ENCODE measurements at regions not wholly inside any gene's neighbourhood (a gene's known extent, or its start where the extent isn't known, plus 50 kb on each side); places are given as distances from the start of the nearest gene placed in this dataset.
A peak's percentile ranks its signal among the peaks of the same experiment; 100 is the strongest.
"Not testable (repeated sequence)": the region's sequence is repeated elsewhere in the genome, so short reads cannot be mapped to it uniquely, and the experiment has no call there.

DNA sequence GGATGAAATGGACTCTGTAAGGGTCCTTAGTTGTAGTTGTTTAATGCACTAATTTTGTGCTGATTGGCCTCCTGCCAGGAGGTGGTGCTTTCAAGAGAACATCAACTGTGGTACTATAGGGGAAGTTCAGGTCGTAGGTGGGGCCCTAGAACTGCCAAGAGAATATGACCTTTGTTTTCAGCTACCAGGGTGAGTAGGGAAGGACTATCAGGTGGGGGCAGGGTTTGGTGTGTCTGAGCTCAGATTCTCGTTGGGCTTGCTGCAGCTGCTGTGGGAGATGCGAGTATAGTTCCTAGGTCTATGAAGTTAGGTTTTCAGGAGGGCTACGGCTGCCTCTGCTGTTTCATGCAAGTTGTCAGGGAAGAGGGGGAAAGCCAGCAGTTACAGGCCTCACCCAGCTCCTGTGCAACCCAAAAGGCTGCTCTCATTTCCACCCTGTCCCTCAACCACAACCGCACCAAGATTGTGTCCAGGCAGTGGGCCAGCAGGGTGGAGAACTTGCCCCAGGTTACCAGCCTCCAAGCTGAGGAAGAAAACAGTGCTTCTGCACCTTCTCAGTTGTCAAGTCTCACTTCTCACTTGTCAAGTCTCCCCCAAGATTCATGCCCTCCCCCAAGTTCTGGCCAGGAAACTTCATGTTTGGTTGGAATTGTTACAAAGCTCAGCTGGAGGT is 626.5 kb upstream of the MAP3K7 start:
- DNase-seq (ENCODE audit: low spot score), result no peak

- no peak for DNase-seq (ENCODE audit: low spot score)
Measured at GRCh38 chr6:91198588-91199255, 611.9 kb upstream of the MAP3K7 start.

GRCh38 chr6:91196729-91197128 is 609.9 kb upstream of the MAP3K7 start:
- DNase-seq (ENCODE audit: low spot score), result no peak

GRCh38 chr6:91193446-91193845 is 606.6 kb upstream of the MAP3K7 start:
- no peak for DNase-seq (ENCODE audit: low spot score)

- DNase-seq (ENCODE audit: low spot score), result not testable (repeated sequence)
Measured at GRCh38 chr6:91190041-91190440, 603.2 kb upstream of the MAP3K7 start.

DNA sequence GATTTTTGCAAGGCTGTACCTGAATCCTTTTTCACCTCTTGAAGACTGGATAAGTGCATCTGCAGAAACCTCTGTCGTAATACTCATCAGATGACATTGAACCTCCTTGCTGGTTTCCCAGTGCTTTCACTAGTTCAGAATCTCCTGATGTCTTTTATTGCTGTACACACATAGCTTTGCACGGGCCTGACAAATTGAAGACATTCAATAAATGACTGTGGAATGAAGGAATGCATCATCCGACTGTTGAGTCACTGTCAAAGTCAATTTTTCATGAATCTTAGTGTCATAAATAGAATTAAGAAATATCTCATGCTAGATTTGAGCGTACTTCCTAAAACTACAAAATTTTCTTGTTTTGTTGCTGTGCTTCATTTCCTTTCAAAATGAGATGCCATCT is 598.2 kb upstream of the MAP3K7 start:
- DNase-seq (ENCODE audit: low spot score), result no peak

GRCh38 chr6:91181416-91181815 is 594.5 kb upstream of the MAP3K7 start:
- no peak for DNase-seq (ENCODE audit: low spot score)

DNA sequence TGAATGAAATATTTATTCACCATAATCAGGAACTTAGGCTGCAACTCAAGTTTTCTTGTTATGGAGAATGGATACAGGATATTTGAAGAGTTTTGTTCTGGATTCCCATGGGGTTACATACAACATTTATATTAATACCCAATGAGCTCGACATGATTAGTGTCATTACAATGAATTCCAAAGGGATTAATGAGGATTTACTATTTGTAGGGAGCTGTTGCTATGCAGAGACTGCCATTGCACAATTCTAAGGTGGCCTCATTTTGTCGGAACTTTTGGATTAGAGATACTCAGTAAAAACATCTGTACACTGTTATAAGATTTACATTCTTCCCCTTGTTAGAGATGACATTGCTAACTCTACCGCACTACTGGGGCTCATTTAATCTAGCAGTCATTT is 586.8 kb upstream of the MAP3K7 start:
- no peak for DNase-seq (ENCODE audit: low spot score)

GRCh38 chr6:91173186-91173585 is 586.3 kb upstream of the MAP3K7 start:
- DNase-seq (ENCODE audit: low spot score), result no peak

- no peak for DNase-seq (ENCODE audit: low spot score)
Measured at GRCh38 chr6:91171754-91172462, 585.0 kb upstream of the MAP3K7 start.

DNA sequence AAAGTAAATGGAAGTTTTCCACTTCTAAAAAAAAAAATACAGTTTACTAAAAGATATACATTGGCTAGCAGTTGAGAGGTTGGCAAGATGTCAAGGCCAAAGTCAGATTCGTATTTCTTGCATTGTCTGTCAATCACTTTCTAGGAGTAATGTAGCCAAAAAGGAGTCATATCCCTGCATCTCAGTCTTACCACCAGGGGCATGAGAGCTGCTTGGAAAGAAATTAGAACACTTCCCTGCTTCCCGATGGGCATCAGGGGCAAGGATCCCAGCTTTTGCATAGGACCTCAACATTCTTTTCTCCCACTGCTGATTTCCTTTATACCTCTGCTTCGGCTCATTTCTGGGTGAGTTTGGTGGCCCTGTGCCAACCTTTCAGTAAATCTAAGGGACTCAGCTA is 581.0 kb upstream of the MAP3K7 start:
- no peak for DNase-seq (ENCODE audit: low spot score)

DNA sequence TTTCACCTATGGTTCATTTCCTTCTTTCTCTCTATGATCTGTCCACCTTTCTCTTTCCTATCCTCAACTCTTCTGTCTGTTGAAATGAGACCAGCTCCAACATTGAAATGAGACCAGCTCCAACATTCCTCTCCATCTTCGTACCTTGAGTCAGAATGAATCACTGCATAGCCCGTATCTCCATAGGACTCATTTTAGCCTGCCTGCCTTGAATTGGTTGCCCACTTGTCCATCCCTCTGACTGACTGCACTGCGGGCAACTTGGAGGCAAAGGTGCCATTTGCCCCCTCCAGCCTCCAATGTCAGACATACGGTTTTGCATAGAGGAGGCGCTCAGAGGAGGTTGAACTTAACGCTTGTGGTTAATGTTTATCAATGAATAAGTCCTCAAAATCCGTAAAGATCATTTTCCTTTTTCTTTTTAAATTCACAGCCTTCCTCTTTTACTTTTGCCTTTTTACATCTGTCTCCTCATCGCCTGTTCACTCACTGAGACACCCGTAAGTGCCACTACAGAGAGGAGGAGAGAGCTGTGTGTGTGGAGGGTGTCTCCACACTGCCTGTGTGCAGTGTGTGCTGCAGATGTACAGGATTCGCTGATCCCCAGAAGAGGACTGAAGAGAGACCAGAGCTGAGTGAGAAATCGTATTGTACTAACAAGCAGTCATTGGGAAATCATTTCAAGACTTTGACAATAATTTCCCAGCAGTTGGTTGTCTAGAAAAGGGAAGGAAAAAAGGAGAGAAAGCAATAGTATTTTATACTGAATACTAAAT is 579.6 kb upstream of the MAP3K7 start:
- no peak for DNase-seq (ENCODE audit: low spot score)

GRCh38 chr6:91164105-91164504 is 577.2 kb upstream of the MAP3K7 start:
- DNase-seq (ENCODE audit: low spot score), result no peak

- DNase-seq (ENCODE audit: low spot score), result no peak
Measured at GRCh38 chr6:91161246-91161645, 574.4 kb upstream of the MAP3K7 start.

DNA sequence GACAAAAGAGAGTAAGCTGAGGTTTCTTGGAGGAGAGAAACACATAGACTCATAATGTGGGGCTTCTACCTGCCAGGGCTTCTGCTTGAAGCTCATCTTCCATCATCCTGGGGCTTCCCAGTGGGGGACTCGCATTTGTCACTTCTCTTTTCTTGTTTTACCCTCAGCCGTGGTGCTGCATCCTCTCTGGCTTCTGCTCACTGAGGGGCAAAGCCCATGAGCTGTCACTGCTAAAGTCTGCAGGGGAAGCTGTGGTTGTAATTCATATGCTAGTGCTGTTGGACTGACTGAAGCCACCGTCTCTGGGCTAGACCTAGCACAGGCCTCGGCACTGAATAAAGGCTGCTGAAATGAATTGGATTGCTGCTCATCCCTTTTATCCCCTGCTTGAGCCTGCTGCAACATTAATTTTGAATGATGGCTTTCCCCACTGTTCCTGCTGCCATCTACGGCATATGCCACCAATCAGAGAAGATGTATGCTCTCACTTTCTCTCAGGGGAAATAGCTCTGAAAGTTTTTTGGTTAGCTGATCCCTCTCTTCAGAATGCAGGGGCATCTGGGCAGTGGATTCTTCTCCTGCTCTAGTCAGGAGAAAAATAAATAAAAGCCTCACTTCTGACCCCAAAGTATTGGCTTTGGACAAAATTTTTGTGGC is 568.4 kb upstream of the MAP3K7 start:
- peak; percentile 35 for DNase-seq (ENCODE audit: low spot score)

GRCh38 chr6:91152824-91153223 is 566.0 kb upstream of the MAP3K7 start:
- DNase-seq (ENCODE audit: low spot score), result no peak

- peak; percentile 6 for DNase-seq (ENCODE audit: low spot score)
Measured at GRCh38 chr6:91149956-91150705, 563.3 kb upstream of the MAP3K7 start.

DNA sequence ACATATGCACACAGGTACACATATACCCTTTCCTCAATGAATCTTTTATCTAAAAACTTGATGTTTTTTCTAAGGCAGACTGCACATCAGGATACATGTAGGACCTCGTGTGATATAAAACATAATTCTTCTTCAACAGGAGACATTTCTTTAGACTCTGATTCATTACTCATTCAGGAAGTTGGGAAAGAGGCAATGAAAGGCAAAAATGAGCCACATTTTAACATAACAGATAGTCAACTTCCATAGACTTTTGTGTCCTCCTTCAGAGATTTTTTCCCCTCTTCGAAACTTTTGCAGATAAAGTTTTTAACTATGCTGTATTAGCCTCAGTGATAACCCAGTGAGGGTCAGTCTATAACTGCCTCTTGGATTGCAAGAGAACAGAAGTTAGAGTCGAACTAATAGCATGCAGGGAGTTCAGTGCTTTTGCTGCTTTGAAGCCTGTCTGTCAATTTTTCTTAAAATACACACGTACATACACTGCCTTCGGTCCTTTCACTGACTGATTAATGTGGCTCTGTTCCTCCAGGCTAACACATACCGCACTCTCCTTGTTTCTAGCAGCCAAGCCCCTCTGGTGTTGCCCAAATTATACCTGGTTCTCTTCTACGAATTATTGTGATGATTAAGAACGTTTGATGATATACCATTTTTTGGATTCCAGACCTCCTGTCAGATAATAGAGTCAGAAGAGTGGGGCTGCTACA is 562.5 kb upstream of the MAP3K7 start:
- DNase-seq (ENCODE audit: low spot score), result peak; percentile 8

GRCh38 chr6:91144126-91144525 is 557.3 kb upstream of the MAP3K7 start:
- DNase-seq (ENCODE audit: low spot score), result no peak

- no peak for DNase-seq (ENCODE audit: low spot score)
Measured at GRCh38 chr6:91142154-91142553, 555.3 kb upstream of the MAP3K7 start.
